NOMO-1 (cell line): ENCODE measurements at regions not wholly inside any gene's neighbourhood (a gene's known extent, or its start where the extent isn't known, plus 50 kb on each side); places are given as distances from the start of the nearest gene placed in this dataset.
"Not testable (repeated sequence)": the region's sequence is repeated elsewhere in the genome, so short reads cannot be mapped to it uniquely, and the experiment has no call there.

ENCODE experiments used
- DNase-seq, 2 experiments: peaks; one replicate each; lab custom pipeline; 2025; ENCODE audit not compliant: unreplicated experiment in 2 of 2; lab: John Stamatoyannopoulos, UW

DNA sequence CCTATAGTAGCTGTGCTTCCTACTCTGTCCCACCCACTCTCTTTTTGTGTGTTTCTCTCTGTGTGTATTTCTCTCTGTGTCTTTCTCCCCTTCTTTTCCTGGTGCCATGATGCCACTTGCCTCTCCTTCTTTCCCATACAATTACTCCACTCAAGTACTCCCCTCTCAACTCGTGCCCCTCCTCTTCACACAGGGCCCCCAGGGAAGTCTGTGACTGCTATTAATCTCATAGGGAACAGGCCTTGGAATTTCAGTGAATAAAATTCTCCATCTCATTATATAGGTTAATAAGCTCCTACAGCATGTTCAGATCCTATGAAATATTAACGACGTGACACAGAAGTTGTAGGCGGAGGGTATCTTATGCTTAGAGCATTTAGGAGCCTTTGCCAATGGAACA lies 205.9 kb upstream of the EPHA4 start:
- DNase-seq: no peak

GRCh38 chr2:221777119-221777518 lies 205.0 kb upstream of the EPHA4 start:
- no peak for DNase-seq

DNA sequence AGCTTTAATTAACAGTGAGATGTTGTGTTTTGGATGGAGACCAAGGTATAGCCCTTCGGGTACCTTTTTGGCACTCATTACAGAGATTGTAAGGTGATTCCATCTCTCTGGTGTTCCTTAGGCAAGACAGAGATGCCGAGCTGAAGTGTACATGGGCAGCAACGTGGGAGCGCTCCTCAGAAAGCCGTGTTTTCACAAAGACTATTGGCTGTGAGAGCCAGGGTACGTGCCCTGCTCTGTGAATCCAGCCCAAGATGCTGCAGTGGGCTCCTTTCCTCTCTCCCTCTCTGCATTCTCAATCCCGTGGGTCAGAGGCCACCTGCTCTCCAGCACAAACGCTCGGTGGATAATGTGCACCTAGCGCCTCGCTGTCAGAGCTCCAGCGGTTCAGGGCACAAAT lies 203.0 kb upstream of the EPHA4 start:
- DNase-seq: no peak

GRCh38 chr2:221774136-221774535 lies 202.0 kb upstream of the EPHA4 start:
- no peak for DNase-seq

DNA sequence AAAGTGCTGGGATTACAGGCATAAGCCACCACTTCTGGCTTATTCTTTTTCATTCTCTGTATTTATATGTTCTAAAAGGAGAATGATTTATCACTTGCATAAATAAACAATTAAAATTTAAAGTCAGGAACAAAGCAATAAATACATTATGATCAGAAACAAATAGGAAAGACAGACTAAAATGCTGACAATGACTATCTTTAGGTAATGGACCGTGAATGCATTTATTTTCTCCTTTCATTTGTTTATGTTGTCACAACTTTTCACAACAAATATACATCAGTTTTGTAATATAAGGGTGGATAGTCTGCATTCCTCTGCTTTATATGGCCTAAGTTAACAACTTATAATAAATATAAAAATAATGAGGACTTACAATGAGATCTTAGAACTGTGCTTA lies 199.2 kb upstream of the EPHA4 start:
- no peak for DNase-seq

GRCh38 chr2:221767106-221768012 lies 195.3 kb upstream of the EPHA4 start:
- no peak for DNase-seq

GRCh38 chr2:221762496-221762895 lies 190.4 kb upstream of the EPHA4 start:
- DNase-seq: no peak

DNA sequence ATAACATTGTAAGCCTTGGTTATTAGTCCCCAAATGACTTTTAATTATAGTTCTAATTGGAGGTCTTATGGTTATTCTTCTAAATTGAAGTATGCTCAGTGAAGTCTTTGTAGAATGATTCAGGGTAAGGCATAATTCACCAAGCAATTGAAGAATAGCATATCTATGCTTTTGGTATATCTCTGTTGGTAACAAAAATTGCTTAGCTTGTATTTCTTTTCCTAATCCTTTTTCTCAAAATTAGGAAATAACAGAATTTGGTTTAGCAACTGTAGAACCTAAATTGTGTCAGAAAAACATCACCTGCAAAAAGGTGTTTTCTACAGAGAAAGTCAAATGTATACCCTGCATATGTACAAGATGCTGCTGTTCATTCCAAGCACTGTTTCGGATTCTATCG lies 189.2 kb upstream of the EPHA4 start:
- no peak for DNase-seq

GRCh38 chr2:221758076-221758475 lies 186.0 kb upstream of the EPHA4 start:
- DNase-seq: peak; percentile 3 to 23

DNA sequence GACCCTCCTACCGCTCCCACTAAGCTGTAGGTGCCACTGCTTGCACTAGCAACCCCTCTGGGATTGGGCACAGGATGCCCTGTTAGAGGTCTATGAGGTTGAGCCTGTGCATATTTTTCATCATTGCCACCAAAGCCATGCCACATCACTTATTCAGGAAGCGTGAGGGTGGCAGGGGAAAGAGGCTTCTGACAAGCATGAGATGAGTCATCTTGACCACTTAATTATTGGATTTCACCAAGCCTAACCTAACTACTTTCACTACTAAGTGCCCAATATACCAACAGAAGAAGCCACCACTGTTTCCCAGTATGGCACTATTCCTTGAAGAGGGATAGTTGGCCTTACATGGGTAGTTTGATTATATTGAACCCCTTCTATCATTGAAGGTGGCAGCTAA lies 181.3 kb upstream of the EPHA4 start:
- DNase-seq: no peak

- no peak for DNase-seq
Observed at GRCh38 chr2:221752781-221753180, 180.7 kb upstream of the EPHA4 start.

- no peak for DNase-seq
Observed at GRCh38 chr2:221750316-221750715, 178.2 kb upstream of the EPHA4 start.

DNA sequence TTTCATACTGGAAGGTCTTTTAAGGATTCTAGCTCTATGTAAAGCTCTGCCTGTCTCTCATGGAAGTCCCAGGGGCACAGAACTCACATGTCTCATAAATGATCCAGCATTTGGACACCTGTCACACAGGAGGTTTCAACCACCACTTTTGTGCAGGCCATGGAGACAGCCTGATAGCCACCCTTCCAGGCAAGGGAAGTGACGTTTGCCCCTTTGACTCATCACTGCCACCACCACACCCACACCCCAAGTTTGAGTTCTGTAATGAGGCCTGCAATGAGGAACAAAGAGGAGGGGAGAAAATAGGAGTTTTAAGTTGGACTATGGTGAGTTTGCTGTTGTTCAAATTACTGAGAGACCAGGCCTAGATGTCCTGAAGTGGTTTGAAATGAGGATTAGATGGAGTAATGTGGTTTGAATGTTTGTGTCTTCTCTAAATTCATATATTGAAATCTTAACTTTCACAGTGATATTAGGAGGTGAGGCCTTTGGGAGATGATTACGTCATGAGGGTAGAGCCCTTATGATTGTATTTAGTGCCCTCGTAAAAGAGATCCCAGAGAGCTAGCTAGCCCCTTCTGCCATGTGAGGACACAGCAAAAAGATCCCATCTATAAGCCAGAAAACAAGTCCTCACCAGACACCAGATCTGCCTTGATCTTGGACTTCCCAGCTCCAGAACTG lies 175.3 kb upstream of the EPHA4 start:
- DNase-seq: no peak

GRCh38 chr2:221741496-221742211 lies 169.6 kb upstream of the EPHA4 start:
- no peak for DNase-seq

DNA sequence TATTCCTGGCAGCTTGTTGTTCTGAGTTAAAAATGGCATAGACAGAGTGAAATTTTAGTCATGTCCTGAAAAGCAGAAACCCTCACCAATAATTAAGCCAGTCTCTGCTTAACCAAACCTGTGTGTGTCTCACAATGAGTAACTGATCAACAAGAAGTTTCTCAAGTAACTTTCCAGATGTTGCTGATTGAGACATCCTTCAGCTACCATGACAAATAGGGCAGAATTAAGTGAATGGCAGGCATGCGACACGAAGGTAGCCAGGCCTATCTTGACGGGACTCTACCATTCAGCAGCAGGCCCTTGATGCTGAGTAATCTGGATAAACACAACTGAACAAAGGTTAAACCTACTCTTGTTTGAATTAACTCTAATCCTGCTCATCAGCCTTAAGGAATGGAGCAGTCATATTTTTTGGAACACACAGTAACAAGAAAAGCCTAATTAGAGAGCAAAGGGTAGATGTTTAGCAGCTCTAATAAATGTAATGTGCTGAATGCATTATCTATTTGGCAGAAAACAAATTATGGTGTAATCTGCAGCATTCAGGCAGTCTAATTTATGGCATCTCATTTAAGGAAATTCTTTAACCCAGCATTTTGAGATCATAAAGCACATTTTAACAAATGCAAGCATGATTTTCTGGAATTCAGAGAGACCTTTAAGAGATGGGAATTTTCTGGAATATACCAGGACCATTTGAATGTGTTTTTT lies 159.5 kb upstream of the EPHA4 start:
- no peak for DNase-seq

GRCh38 chr2:221726894-221727513 lies 154.9 kb upstream of the EPHA4 start:
- DNase-seq: no peak

- DNase-seq: peak in 1 of 2 experiments; percentile 40
Observed at GRCh38 chr2:221724631-221725203, 152.6 kb upstream of the EPHA4 start.

GRCh38 chr2:221724117-221724516 lies 152.0 kb upstream of the EPHA4 start:
- DNase-seq: not testable (repeated sequence)

- no peak for DNase-seq
Observed at GRCh38 chr2:221716426-221717303, 144.6 kb upstream of the EPHA4 start.
